T-helper 17 cell (primary cell): ENCODE measurements at regions not wholly inside any gene's neighbourhood (a gene's known extent, or its start where the extent isn't known, plus 50 kb on each side); places are given as distances from the start of the nearest gene placed in this dataset.

Experiments used
- ATAC-seq: fragments of 150-1000 bp; cut with Tn5 transposase; 2 replicates; pipeline ENCODE4 v1.10.0; 2021; ENCODE audit warnings: mild to moderate bottlenecking, moderate library complexity
- DNase-seq, 3 donors: peaks; one replicate each; pipeline versions ENCODE4 v3.0.0 to v3.0.0-alpha.2; 2020 to 2021
- H3K9me3 ChIP-seq: one replicate; pipeline ENCODE4 v1.7.0; 2013; ENCODE audit warnings: low read length, mild to moderate bottlenecking; ENCODE audit not compliant: control insufficient read depth, poor library complexity, severe bottlenecking
- H3K27ac Mint-ChIP-seq: one replicate; pipeline ENCODE4 v1.8.0; 2022; ENCODE audit warnings: mild to moderate bottlenecking, moderate library complexity, mixed read lengths
- H3K27me3 Mint-ChIP-seq: one replicate; pipeline ENCODE4 v1.8.0; 2022; ENCODE audit warnings: mixed read lengths
- H3K36me3 Mint-ChIP-seq: one replicate; pipeline ENCODE4 v1.8.0; 2022; ENCODE audit warnings: low read depth, mixed read lengths
- H3K4me1 Mint-ChIP-seq: one replicate; pipeline ENCODE4 v1.8.0; 2022; ENCODE audit warnings: mild to moderate bottlenecking, mixed read lengths
- H3K4me3 Mint-ChIP-seq: one replicate; pipeline ENCODE4 v1.8.0; 2022; ENCODE audit warnings: mild to moderate bottlenecking, moderate library complexity, mixed read lengths

DNA sequence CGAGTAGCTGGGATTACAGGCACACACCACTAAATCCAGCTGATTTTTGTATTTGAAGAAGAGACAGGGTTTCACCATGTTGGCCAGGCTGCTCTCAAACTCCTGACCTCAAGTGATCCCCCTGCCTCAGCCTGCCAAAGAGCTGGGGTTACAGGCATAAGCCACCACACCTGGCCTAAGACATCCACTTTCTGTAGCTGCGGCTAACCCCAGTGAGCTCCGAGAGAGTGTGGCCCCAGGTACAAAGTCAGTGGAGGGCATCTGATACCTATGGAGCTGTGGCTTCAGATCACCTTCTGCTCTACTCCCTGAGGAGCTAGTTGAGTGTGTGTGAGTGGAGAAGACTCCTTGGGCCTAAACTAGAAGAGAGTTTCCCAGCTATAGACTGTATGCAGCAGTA lies 189.3 kb upstream of the TSC22D2 start:
- ATAC-seq = no peak
- H3K4me3 Mint-ChIP-seq = no peak overlapping the region
- H3K9me3 ChIP-seq = no peaks in the 10 kb centered on the region
- DNase-seq = no peak
- peaks cover 8% of the 10 kb centered on the region for H3K4me1 Mint-ChIP-seq
- peaks cover 10% of the 10 kb centered on the region for H3K36me3 Mint-ChIP-seq
- no peak overlapping the region for H3K27ac Mint-ChIP-seq
- H3K27me3 Mint-ChIP-seq = peaks cover 66% of the 10 kb centered on the region

GRCh38 chr3:150218236-150218635 lies 189.9 kb upstream of the TSC22D2 start:
- H3K27me3 Mint-ChIP-seq = peaks cover 66% of the 10 kb centered on the region
- DNase-seq (no peak), ATAC-seq (no peak)
- H3K27ac Mint-ChIP-seq = no peak overlapping the region
- peaks cover 8% of the 10 kb centered on the region for H3K4me1 Mint-ChIP-seq
- H3K36me3 Mint-ChIP-seq = peaks cover 10% of the 10 kb centered on the region
- H3K9me3 ChIP-seq = no peaks in the 10 kb centered on the region
- no peak overlapping the region for H3K4me3 Mint-ChIP-seq

- Mint-ChIP-seq H3K27me3 (peaks cover 66% of the 10 kb centered on the region), H3K36me3 (peaks cover 10% of the 10 kb centered on the region), H3K27ac (no peak overlapping the region), H3K4me3 (no peak overlapping the region), H3K4me1 (peaks cover 8% of the 10 kb centered on the region)
- ATAC-seq (no peak), DNase-seq (no peak)
- H3K9me3 ChIP-seq = no peaks in the 10 kb centered on the region
These were observed 190.4 kb upstream of the TSC22D2 start for GRCh38 chr3:150217691-150218090.

DNA sequence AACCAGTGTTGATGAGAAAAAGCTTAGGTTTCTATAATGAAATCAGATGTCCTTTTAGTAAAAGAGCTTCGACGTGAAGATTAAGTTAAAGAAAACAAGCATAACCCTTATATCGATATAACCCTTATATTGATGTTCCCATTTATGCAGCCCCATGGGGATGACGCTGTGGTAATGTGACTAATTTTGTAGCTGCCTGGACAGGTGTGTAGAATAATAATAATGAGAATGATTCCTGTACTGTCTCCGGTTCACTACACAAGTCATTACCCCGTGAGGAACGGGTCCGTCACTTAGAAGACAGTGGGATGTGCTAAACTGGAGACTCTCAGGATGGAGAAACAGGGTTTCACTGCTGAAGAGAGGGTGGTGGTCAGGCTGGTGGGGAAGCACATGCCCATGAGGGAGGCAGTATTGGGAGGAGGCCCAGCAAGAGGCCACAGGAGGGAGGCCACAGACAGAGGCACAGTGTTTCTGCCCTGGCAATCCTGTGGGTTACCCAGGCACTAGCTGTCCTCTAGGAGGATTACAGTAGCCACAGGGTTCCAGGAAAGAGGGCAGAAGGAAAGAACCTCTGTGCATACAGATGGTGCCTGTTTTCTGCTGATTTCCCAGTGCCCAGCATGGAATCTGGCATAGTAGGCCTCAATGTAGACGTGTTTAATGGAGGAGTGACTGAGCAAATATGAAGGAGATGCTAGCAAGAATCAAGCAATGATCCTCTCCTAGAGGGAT lies 191.1 kb upstream of the TSC22D2 start:
- no peak for DNase-seq
- Mint-ChIP-seq H3K4me1 (peaks cover 8% of the 10 kb centered on the region), H3K4me3 (no peak overlapping the region), H3K27me3 (peaks cover 66% of the 10 kb centered on the region), H3K27ac (no peak overlapping the region), H3K36me3 (peaks cover 10% of the 10 kb centered on the region)
- H3K9me3 ChIP-seq = no peaks in the 10 kb centered on the region
- no peak for ATAC-seq

- DNase-seq (no peak), ATAC-seq (no peak)
- Mint-ChIP-seq H3K27me3 (peaks cover 61% of the 10 kb centered on the region), H3K4me3 (no peak overlapping the region), H3K36me3 (peaks cover 4% of the 10 kb centered on the region), H3K4me1 (peaks cover 2% of the 10 kb centered on the region), H3K27ac (no peak overlapping the region)
- no peaks in the 10 kb centered on the region for H3K9me3 ChIP-seq
These were observed 191.9 kb upstream of the TSC22D2 start for GRCh38 chr3:150216041-150216811.

DNA sequence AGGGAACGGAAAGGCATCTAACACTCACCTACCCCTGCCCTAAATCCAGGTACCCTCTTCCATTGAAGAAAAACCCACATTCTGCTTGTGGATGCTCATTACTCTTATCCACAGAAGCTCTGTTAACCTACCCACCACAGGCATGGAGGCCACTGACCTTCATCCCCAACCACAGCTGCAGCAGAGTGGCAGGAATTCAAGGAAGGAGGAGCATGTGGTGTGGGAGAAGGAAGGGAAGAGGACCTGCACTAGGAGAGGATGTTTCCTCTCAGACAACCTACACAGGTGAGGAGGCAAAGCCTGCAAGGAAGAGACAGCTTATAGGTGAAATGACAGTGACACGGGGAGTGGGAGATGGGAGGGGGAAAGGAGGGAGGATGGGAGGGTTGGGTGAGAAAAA lies 192.5 kb upstream of the TSC22D2 start:
- no peaks in the 10 kb centered on the region for H3K4me1 Mint-ChIP-seq
- H3K27me3 Mint-ChIP-seq = peaks cover 62% of the 10 kb centered on the region
- H3K4me3 Mint-ChIP-seq = no peak overlapping the region
- ATAC-seq (no peak), DNase-seq (no peak)
- H3K9me3 ChIP-seq = no peaks in the 10 kb centered on the region
- peaks cover 3% of the 10 kb centered on the region for H3K36me3 Mint-ChIP-seq
- H3K27ac Mint-ChIP-seq = no peak overlapping the region

DNA sequence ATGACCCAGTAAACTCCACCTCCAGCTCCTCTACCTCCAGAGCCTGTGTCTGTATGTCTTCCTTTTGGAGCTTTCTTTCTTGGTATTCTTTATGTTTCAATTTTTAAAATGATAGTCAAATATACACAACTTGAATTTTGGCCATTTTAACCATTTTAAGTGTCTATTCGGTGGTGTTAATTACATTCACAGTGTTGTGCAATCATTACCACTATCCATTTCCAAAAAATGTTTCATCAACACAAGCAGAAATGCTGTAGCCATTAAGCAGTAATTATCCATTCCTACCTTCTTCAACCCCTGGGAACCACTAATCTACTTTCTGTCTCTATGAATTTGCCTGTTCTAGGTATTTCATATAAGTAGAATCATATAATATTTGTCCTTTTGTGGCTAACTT lies 194.5 kb upstream of the TSC22D2 start:
- Mint-ChIP-seq H3K4me3 (no peak overlapping the region), H3K4me1 (no peaks in the 10 kb centered on the region), H3K36me3 (peaks cover 3% of the 10 kb centered on the region), H3K27ac (no peak overlapping the region), H3K27me3 (peaks cover 63% of the 10 kb centered on the region)
- DNase-seq (no peak), ATAC-seq (no peak)
- no peaks in the 10 kb centered on the region for H3K9me3 ChIP-seq

DNA sequence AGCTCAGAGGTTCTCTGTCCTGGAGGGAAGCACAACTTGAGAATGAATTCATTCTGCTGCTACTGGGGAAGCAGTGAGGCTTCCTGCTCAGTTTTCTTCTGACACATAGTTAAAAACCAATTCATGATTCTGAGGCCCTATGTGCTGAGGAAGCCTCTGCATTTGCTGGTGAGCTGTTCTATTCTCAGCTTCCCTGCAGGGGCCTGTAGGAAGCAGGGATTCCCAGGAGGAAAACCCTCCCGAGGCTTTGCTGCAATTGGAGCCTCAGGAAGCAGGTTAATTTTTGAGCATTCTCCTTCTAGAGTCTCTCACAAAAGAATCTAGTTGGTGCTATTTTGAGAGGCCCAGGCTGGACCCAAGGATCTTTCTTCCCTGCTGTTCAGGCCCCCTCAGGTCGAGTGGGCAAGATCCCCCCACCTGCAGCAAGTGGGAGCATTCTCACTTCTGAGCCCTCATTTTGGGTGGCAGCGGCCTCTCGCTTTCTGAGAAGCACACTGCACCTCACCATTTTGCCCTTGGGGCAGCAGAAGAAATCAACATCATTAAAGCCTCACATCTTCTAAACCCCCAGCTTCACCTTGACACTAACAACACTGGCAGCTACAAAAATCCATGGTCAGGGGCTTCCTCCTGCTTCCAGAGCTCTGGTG lies 197.5 kb upstream of the TSC22D2 start:
- Mint-ChIP-seq H3K36me3 (peaks cover 3% of the 10 kb centered on the region), H3K27ac (no peak overlapping the region), H3K4me1 (no peaks in the 10 kb centered on the region), H3K4me3 (no peak overlapping the region), H3K27me3 (peaks cover 71% of the 10 kb centered on the region)
- H3K9me3 ChIP-seq = no peaks in the 10 kb centered on the region
- DNase-seq (no peak), ATAC-seq (no peak)

- Mint-ChIP-seq H3K4me3 (no peak overlapping the region), H3K27ac (no peak overlapping the region), H3K27me3 (peaks cover 56% of the 10 kb centered on the region), H3K4me1 (no peaks in the 10 kb centered on the region), H3K36me3 (peaks cover under 1% of the 10 kb centered on the region)
- DNase-seq (no peak), ATAC-seq (no peak)
- H3K9me3 ChIP-seq = no peaks in the 10 kb centered on the region
These were observed 204.8 kb upstream of the TSC22D2 start for GRCh38 chr3:150203273-150203672.

DNA sequence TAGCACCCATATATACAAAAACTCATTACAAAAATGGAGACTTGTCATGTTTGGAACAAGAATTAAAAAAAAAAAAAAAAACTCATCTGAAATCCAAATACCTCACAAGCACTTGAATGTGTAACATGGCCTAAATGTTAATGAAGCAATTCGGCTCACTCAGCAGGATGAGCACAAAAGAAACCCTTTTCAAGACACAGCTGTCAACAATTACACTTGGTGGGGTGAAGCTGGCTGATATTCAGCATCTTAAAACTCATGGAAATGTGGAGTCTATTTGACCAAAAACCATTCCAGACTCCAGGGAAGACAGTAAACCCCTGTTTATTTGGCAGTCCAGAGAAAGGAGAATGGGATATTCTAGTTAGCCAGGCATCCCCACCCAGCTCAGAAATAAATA lies 205.4 kb upstream of the TSC22D2 start:
- DNase-seq (no peak), ATAC-seq (no peak)
- no peaks in the 10 kb centered on the region for H3K9me3 ChIP-seq
- H3K4me1 Mint-ChIP-seq = no peaks in the 10 kb centered on the region
- H3K4me3 Mint-ChIP-seq = no peak overlapping the region
- H3K27ac Mint-ChIP-seq = no peak overlapping the region
- peaks cover 2% of the 10 kb centered on the region for H3K36me3 Mint-ChIP-seq
- H3K27me3 Mint-ChIP-seq = peaks cover 54% of the 10 kb centered on the region

DNA sequence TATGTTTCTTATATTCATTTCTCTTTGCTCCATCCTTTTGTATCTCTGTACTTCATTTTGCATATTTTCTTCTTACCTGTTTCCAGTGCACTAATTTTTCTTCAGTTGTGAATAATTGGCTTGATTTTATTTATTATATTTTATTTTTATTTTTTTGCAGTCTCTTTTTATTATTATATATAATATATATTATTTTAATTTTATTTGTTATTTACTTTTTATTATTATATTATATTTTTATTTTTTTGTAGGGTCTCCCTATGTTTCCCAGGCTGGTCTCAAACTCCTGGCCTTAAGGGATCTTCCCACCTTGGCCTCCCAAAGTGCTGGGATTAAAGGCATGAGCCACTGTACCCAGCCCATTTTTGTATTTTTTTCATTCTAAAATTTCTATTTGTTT lies 213.1 kb upstream of the TSC22D2 start:
- no peaks in the 10 kb centered on the region for H3K9me3 ChIP-seq
- Mint-ChIP-seq H3K4me1 (no peaks in the 10 kb centered on the region), H3K36me3 (peaks cover 5% of the 10 kb centered on the region), H3K27ac (no peak overlapping the region), H3K4me3 (no peak overlapping the region), H3K27me3 (peaks cover 50% of the 10 kb centered on the region)
- ATAC-seq (no peak), DNase-seq (no peak)

- H3K4me1 Mint-ChIP-seq = no peaks in the 10 kb centered on the region
- H3K4me3 Mint-ChIP-seq = no peak overlapping the region
- peaks cover 5% of the 10 kb centered on the region for H3K36me3 Mint-ChIP-seq
- DNase-seq (no peak), ATAC-seq (no peak)
- no peak overlapping the region for H3K27ac Mint-ChIP-seq
- no peaks in the 10 kb centered on the region for H3K9me3 ChIP-seq
- H3K27me3 Mint-ChIP-seq = peaks cover 50% of the 10 kb centered on the region
These were observed 213.6 kb upstream of the TSC22D2 start for GRCh38 chr3:150194513-150194912.

DNA sequence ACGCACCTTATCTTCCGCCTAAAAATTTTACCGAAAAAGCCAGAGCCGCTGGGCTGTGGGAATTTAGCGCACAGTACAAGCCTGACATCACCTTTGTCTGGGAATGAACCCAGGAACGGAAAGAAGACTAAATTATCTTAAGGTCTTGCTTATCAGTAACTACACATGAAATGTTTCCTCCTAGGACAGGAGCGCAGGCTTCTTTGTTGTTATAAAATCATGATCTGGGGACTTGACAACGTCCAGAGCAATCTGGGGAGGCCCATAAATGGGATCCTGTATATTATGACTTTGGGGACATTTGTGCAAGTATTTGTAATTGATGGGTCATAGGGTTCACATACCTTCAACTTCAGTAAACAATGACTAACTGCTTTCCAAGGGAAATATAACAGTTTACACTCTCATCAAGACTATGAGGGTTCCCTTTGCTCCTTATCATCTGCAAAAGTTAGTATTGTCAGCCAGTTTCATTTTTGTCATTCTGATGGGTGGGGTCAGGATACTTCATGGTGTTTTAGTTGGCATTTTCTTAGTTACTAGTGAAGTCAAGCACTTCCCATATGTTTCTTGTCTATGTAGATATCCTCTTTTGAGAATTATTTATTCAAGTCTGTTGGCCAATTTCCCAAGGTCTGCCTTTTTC lies 213.9 kb upstream of the PFN2 start:
- peaks cover 16% of the 10 kb centered on the region for H3K27me3 Mint-ChIP-seq
- no peaks in the 10 kb centered on the region for H3K36me3 Mint-ChIP-seq
- no peaks in the 10 kb centered on the region for H3K4me1 Mint-ChIP-seq
- DNase-seq = no peak
- H3K9me3 ChIP-seq = no peaks in the 10 kb centered on the region
- H3K27ac Mint-ChIP-seq = no peak overlapping the region
- no peak overlapping the region for H3K4me3 Mint-ChIP-seq
- no peak for ATAC-seq
